Medulla oblongata (tissue), 1 donor: ENCODE measurements at regions not wholly inside any gene's neighbourhood (a gene's known extent, or its start where the extent isn't known, plus 50 kb on each side); places are given as distances from the start of the nearest gene placed in this dataset.
A peak's percentile ranks its signal among the peaks of the same experiment; 100 is the strongest.

ENCODE experiments used
- DNase-seq: peaks from one replicate; pipeline ENCODE4 v3.0.0-alpha.2; 2015; ENCODE audit errors: extremely low spot score

DNA sequence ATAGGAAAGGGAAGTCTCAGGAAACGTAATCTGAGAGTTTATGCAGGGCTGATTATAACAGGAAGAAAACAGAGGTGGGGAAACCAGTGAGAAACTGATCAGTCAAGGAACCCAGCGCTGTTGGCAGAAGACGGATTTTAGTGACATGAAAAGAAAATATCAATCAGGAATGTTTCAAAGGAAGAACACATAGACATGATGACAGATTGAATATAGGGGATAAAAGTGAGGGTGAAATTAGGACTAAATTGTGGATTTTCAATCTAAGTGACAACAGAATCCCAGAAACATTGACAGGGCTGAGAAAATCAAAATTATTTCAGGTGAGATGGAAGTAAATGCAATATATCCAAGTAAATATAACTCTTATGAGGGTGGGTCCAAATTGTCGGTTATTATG lies 199.8 kb upstream of the CCDC150 start:
- DNase-seq: no peak

DNA sequence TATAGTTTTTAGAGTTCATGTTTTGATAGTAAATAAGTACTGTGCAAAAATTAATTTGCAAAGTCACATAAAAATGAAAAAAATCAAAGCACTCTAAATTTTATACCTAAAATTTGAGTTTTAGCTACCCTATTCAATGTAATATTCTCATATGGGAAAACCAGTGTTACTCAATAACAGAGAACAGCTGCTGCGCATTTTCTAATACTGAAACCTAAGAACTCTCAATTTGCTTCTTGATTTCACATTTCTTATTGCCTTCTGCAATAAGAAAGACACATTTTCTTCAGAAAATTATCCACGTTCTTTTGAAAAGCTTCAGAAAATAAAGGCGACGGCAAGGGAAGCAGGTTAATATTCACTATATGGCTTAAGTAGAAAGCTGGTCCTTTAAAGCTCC lies 199.1 kb upstream of the CCDC150 start:
- no peak for DNase-seq

DNA sequence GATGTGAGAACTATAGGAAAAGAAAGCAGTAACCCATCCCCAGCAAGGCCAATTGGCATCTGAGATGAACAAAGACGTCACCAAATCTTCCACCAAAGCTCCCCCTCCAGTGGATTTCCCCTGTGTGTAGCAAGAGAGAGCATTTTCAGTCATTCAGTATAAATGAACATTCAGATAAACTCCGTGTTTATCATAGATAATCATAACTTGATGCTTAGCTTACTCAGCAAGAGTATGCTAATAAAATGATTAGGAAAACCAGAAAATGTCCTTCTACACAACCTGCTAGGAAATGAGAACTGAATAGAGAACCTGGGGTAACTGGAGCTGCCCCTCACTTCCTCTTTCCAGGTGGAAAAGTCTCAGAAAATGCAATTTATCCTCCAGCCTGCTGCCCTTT lies 198.0 kb upstream of the CCDC150 start:
- DNase-seq: no peak

DNA sequence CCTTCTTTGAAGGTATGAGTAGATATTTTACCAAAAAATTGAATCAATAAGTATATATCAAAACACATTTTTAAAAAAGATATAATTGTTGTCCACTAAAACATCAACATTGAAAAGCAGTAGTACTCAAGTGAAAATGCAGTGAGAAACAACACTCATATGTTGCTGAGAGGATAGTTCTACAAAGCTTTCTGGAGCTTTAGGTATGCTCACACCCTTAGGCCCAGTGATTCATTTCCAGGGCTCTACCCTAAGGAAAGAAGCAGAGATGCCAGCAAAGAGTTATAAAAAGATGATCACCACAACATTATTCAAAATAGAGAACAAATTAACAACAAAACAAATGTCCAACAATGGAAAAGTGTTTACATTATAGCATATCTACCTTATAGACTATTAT lies 197.3 kb upstream of the CCDC150 start:
- DNase-seq: no peak

GRCh38 chr2:196444442-196444841 lies 195.1 kb upstream of the CCDC150 start:
- no peak for DNase-seq

- no peak for DNase-seq
These were observed 193.5 kb upstream of the CCDC150 start for GRCh38 chr2:196445991-196446390.

DNA sequence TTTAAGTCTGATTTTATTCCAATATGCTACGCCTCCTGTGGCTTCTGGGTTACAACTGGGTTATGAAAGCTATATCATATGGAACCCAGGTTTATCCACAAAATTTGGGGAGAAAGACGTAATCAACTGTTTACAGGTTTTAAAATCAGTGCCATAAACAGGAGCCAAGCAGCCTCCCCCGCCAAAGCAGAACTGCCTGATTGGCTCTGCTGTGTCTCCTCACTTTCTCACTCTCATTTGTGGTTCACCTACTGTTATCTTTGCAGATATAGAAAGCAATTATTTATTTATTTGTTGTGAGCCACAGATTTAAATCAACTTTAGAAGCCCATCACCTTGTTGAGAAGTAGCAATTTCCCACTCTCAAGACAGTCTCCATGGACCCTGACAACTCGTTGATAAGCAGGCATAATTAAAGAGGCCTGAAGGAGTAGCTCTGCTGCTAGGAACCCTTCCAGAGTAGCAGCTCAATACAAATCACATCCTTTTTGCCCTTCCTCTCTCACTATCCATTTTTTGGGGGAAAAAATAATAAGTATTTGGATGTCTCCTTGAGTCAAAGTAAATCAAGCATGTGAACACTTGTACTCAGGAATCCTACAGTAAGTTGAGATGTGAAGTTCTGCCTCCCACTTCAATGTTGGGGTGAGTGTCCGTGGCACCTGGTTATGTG lies 191.0 kb upstream of the CCDC150 start:
- no peak for DNase-seq

DNA sequence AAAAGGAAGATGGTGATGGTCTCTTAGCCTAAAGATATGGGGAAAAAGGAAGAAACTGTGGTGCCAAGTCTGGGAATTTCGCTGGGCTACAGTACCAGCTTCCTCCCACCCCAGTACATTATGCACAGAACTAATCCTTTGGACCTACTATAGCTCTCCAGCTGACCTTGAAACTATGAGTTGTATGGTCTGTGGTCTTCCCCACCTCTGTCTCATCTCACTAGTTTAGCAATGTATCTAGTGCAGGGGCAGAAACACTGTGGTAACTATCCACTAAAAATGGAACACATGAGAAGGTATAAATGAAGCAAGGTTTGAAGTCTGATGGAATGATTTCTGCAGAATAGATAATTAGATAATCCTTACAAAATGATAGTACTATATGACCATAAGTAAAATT lies 190.4 kb upstream of the CCDC150 start:
- DNase-seq: no peak

GRCh38 chr2:196452758-196453157 lies 186.8 kb upstream of the CCDC150 start:
- DNase-seq: no peak

- DNase-seq: peak; percentile 27
These were observed 185.9 kb upstream of the CCDC150 start for GRCh38 chr2:196453613-196454047.

DNA sequence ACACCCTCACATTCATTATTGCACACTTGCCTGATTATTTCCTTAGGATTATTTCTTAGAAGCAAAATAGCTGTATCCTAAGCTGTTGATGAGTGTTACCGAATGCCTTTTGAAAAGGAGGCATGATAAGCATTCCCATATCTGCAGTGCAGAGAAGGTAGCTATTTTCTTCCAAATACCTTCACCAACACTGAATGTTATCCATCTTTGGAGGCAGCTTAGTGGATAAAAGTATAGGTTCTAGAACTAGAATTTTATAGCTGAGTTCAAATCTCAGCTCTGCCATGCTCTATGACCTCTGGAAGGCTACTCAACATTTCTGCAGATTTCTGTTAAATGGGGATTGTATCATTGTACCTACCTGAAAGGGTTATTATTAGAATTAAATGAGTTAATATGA lies 185.0 kb upstream of the CCDC150 start:
- DNase-seq: no peak

GRCh38 chr2:196459539-196459938 lies 180.0 kb upstream of the CCDC150 start:
- DNase-seq: no peak

DNA sequence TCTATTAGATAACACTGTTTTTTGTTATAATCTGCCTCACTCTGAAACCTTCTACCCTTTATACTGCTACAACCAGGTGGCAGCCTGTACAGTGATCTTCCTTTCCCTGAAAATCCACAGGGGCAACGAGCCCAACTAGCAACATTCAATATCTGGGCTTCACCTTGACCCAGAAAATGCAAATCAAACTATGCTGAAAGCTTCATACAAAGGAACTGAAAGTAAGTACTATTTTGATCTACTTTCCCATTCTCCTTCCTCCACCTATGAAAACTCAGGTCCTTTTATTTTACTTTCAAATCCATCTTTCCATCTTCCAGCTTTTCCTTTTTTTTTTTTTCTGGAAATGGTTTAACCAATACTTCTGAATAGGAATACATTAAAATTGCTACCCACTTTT lies 175.8 kb upstream of the CCDC150 start:
- no peak for DNase-seq

GRCh38 chr2:196464311-196464710 lies 175.2 kb upstream of the CCDC150 start:
- DNase-seq: no peak

- no peak for DNase-seq
These were observed 172.9 kb upstream of the CCDC150 start for GRCh38 chr2:196466581-196466980.

DNA sequence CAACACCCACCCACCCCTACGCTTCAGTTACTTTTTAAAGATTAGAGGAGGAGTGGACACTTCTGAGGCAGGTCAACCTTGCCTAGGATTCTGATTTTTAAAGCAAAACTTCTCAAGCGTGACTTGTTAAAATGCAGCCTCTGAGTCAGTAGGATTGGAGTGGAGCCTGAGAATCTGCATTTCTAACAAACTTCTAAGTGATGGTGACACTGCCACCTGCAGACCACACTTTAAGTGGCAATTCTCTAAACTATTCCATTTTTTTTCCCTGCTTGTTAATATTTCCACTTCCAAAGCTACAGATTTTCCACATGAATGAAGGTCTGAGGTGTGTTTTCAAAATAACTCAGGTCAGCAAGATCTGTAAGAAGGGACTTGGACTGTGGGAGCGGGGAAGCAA lies 171.1 kb upstream of the CCDC150 start:
- no peak for DNase-seq

GRCh38 chr2:196473617-196474016 lies 165.9 kb upstream of the CCDC150 start:
- no peak for DNase-seq

GRCh38 chr2:196475611-196476010 lies 163.9 kb upstream of the CCDC150 start:
- no peak for DNase-seq

- DNase-seq: no peak
These were observed 160.9 kb upstream of the CCDC150 start for GRCh38 chr2:196478588-196478987.

DNA sequence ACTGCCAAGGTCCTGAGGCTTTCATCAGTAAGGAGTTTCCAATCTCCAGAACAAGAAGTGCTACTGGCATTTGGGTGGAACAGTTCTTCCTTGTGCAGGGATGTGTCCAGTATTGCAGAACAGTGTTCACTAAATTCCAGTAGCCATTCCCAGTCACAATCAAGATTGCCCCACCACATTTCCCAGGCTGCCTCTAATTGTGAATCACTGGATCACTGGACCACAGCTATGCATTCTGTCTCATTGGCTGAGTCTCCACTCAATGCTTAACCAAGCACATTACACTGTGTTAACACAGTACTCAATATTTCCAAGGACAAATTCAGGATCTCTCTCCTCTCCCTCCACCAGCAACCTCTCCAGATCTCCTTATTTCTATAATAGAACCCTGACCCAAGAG lies 160.2 kb upstream of the CCDC150 start:
- DNase-seq: no peak

DNA sequence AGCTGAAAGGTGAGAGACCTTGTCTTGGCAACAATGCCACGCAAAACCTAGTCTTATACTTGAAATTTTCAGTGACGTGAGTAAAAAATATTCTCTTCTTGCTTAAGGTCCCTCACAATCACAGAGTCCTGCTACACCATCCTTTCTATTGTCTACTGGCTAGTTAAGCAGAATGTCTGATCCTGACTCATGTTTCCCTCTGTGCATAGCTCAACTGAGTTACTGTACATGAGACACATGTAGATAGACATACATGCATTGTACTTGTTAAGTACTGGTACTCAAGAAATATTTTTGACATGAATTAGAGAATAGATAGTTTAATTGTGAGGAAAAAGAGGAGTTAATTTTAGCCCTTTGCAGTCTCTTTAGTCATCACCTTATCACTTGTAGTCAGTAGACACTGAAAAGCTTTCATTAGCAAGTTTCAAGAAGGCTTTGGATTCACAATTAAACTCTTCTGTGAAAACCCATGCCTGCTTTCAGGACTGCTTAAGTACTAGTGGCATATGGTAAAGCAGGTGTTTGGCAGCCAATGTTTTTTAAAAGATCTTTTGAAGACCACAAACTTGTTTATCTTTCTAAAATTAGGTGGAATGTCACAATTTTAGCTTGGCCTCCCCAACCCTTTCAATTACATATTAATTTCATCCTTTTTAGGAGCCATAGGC lies 158.7 kb upstream of the CCDC150 start:
- no peak for DNase-seq

- DNase-seq: no peak
These were observed 158.2 kb upstream of the CCDC150 start for GRCh38 chr2:196481324-196481697.

DNA sequence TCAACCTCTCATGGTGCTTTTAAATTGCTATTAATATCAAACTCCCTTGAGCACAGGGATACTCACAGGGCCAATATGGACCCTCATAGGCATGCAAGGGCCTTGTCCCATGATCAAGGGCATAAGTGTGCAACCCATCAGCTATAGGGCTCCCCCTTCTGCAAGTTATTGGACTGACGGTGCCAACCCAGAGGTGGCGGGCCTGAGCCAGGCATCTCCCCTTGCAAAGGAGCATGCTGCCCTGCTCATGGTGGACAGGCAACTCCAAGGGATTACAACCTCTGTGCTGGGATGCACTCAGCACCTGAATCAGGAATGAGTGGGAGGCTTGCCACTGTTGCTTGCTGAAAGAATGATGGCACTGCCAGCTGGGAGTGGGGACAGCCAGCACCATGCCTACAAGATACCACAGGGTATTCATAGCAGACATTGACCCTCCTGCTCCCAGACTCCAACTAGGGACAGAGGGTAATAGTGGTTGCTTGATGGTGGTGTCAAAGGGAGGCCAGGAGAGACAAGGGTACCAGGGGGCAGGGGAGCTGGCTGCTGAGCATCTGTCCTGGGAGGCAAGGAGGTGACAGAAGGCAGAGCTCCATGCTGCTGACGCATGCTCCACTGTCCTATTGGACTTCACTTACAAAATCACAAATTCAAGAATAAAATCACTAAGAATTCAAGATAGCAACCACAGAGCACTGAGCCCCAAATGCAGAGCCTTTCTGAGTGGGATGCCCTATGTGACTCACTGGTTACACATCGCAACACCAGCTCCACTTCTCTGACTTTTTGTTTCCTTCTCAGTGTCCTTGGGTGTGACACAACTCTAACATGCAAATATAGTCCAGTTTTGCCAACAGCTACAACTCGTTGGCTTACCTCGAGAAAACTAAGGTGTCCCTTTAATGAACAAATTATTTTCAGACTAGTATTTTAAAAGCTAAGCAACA lies 157.1 kb upstream of the CCDC150 start:
- no peak for DNase-seq
